Activated CD4-positive, alpha-beta memory T cell treated with anti-CD3 and anti-CD28 coated beads, Interleukin-2, amount 10 ng/mL, durations not matched to agents 7 days and 5 days (primary cell): ENCODE measurements at regions not wholly inside any gene's neighbourhood (a gene's known extent, or its start where the extent isn't known, plus 50 kb on each side); places are given as distances from the start of the nearest gene placed in this dataset.

Experiments
- CTCF ChIA-PET: fragments of 350-600 bp; sonication (Branson Sonifier 250); formaldehyde crosslinking; loops from one replicate; lab custom pipeline; 2021; ENCODE audit warnings: antibody characterized with exemption, inconsistent platforms; lab: Charles Lee
- POLR2A ChIA-PET: fragments of 350-600 bp; sonication (Branson Sonifier 250); formaldehyde crosslinking; loops from one replicate; lab custom pipeline; 2021; ENCODE audit warnings: antibody characterized with exemption; lab: Charles Lee
- DNase-seq: peaks from one replicate; pipeline ENCODE4 v3.0.0-alpha.2; 2020
- H3K27ac Mint-ChIP-seq: one replicate; pipeline ENCODE4 v1.8.0; 2021; ENCODE audit warnings: mild to moderate bottlenecking, mixed read lengths
- H3K27me3 Mint-ChIP-seq: one replicate; pipeline ENCODE4 v1.8.0; 2021; ENCODE audit warnings: mixed read lengths
- H3K36me3 Mint-ChIP-seq: one replicate; pipeline ENCODE4 v1.8.0; 2021; ENCODE audit warnings: low read depth, mixed read lengths
- H3K4me1 Mint-ChIP-seq: one replicate; pipeline ENCODE4 v1.8.0; 2021; ENCODE audit warnings: mixed read lengths
- H3K4me3 Mint-ChIP-seq: one replicate; pipeline ENCODE4 v1.8.0; 2021; ENCODE audit warnings: mild to moderate bottlenecking, mixed read lengths
- H3K9me3 Mint-ChIP-seq: one replicate; pipeline ENCODE4 v1.8.0; 2021; ENCODE audit warnings: mixed read lengths

DNA sequence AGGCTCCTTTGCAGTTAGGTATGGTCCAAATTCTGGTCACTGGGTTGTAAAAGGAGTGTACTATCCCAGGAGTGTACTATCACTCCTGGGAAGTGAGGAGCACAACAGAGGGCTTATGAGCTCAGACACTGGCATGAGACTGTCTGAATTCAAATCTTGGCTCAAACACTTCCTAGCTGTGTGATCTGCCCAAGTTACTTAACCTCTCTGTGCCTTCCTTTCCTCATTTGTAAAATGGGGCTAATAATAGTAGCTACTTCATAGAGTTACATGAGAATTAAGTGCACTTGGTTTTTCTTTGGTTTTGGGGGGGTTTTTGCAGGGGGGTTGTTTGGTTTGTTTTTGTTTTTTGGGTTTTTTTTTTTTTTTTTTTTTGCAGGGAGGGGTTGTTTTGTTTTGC lies 152.0 kb downstream of the BCOR start:
- ChIA-PET POLR2A (no interaction called here), CTCF (interaction anchor here (0.7 to 0.9 kb wide), 2 partner anchors 15 to 90 kb away, joined by 4 to 5 read pairs; no protein-coding TSS in a partner anchor)
- H3K27ac Mint-ChIP-seq = no peak overlapping the region
- H3K4me3 Mint-ChIP-seq = no peak overlapping the region
- no peak for DNase-seq
- H3K27me3 Mint-ChIP-seq = no peaks in the 10 kb centered on the region
- peaks cover 11% of the 10 kb centered on the region for H3K4me1 Mint-ChIP-seq
- no peaks in the 10 kb centered on the region for H3K36me3 Mint-ChIP-seq
- no peaks in the 10 kb centered on the region for H3K9me3 Mint-ChIP-seq

- no peak for DNase-seq
- no peaks in the 10 kb centered on the region for H3K27me3 Mint-ChIP-seq
- H3K27ac Mint-ChIP-seq = no peak overlapping the region
- peaks cover 11% of the 10 kb centered on the region for H3K4me1 Mint-ChIP-seq
- CTCF ChIA-PET = no interaction called here
- no peak overlapping the region for H3K4me3 Mint-ChIP-seq
- H3K9me3 Mint-ChIP-seq = no peaks in the 10 kb centered on the region
- POLR2A ChIA-PET = no interaction called here
- no peaks in the 10 kb centered on the region for H3K36me3 Mint-ChIP-seq
Observed at GRCh38 chrX:39946822-39947221, 150.9 kb downstream of the BCOR start.

DNA sequence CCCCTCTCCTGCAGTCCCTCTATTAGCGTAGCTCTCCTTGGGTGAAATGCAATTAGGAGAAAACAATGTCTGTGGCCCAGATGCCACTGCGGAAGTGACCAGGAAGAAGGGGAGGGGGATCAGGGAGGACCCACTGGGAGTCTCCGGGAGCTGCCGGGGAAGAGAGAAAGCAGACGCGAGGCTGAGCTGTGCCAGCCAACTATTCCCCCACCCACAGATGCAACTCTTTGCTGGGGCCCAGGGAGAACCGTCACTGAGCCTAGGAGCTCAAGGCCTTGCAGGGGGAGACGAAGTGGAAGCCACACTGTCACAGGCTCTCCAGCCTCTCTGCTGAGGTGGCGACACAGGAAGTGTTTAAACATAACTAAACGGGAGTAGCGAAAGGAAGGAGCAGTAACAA lies 149.2 kb downstream of the BCOR start:
- ChIA-PET CTCF (no interaction called here), POLR2A (no interaction called here)
- no peaks in the 10 kb centered on the region for H3K36me3 Mint-ChIP-seq
- no peak for DNase-seq
- no peaks in the 10 kb centered on the region for H3K27me3 Mint-ChIP-seq
- H3K9me3 Mint-ChIP-seq = no peaks in the 10 kb centered on the region
- no peak overlapping the region for H3K4me3 Mint-ChIP-seq
- H3K4me1 Mint-ChIP-seq = peaks cover 11% of the 10 kb centered on the region
- no peak overlapping the region for H3K27ac Mint-ChIP-seq

- Mint-ChIP-seq H3K4me1 (peaks cover 13% of the 10 kb centered on the region), H3K4me3 (no peak overlapping the region), H3K36me3 (no peaks in the 10 kb centered on the region), H3K27me3 (no peaks in the 10 kb centered on the region), H3K27ac (no peak overlapping the region), H3K9me3 (no peaks in the 10 kb centered on the region)
- POLR2A ChIA-PET = interaction anchor here (0.6 kb wide), 1 partner anchor 86 kb away, joined by 3 read pairs; no protein-coding TSS in a partner anchor
- CTCF ChIA-PET = no interaction called here
- DNase-seq = no peak
Observed at GRCh38 chrX:39950018-39950688, 147.6 kb downstream of the BCOR start.

- H3K4me3 Mint-ChIP-seq = no peak overlapping the region
- H3K4me1 Mint-ChIP-seq = peaks cover 6% of the 10 kb centered on the region
- no peak for DNase-seq
- ChIA-PET POLR2A (no interaction called here), CTCF (no interaction called here)
- H3K36me3 Mint-ChIP-seq = no peaks in the 10 kb centered on the region
- no peak overlapping the region for H3K27ac Mint-ChIP-seq
- no peaks in the 10 kb centered on the region for H3K9me3 Mint-ChIP-seq
- H3K27me3 Mint-ChIP-seq = no peaks in the 10 kb centered on the region
Observed at GRCh38 chrX:39952989-39953388, 144.8 kb downstream of the BCOR start.

- DNase-seq = no peak
- ChIA-PET CTCF (no interaction called here), POLR2A (no interaction called here)
- Mint-ChIP-seq H3K9me3 (no peaks in the 10 kb centered on the region), H3K4me1 (peaks cover 6% of the 10 kb centered on the region), H3K27me3 (no peaks in the 10 kb centered on the region), H3K36me3 (no peaks in the 10 kb centered on the region), H3K4me3 (no peak overlapping the region), H3K27ac (no peak overlapping the region)
Observed at GRCh38 chrX:39953879-39954278, 143.9 kb downstream of the BCOR start.

GRCh38 chrX:39954851-39955250 lies 142.9 kb downstream of the BCOR start:
- no peak for DNase-seq
- no peak overlapping the region for H3K27ac Mint-ChIP-seq
- H3K36me3 Mint-ChIP-seq = no peaks in the 10 kb centered on the region
- no peak overlapping the region for H3K4me3 Mint-ChIP-seq
- no peaks in the 10 kb centered on the region for H3K9me3 Mint-ChIP-seq
- H3K4me1 Mint-ChIP-seq = peaks cover 6% of the 10 kb centered on the region
- ChIA-PET CTCF (no interaction called here), POLR2A (no interaction called here)
- H3K27me3 Mint-ChIP-seq = no peaks in the 10 kb centered on the region

GRCh38 chrX:39955625-39956024 lies 142.1 kb downstream of the BCOR start:
- no peak overlapping the region for H3K27ac Mint-ChIP-seq
- no peak for DNase-seq
- ChIA-PET CTCF (no interaction called here), POLR2A (no interaction called here)
- no peak overlapping the region for H3K4me3 Mint-ChIP-seq
- no peaks in the 10 kb centered on the region for H3K27me3 Mint-ChIP-seq
- H3K4me1 Mint-ChIP-seq = peaks cover 6% of the 10 kb centered on the region
- no peaks in the 10 kb centered on the region for H3K36me3 Mint-ChIP-seq
- H3K9me3 Mint-ChIP-seq = no peaks in the 10 kb centered on the region

DNA sequence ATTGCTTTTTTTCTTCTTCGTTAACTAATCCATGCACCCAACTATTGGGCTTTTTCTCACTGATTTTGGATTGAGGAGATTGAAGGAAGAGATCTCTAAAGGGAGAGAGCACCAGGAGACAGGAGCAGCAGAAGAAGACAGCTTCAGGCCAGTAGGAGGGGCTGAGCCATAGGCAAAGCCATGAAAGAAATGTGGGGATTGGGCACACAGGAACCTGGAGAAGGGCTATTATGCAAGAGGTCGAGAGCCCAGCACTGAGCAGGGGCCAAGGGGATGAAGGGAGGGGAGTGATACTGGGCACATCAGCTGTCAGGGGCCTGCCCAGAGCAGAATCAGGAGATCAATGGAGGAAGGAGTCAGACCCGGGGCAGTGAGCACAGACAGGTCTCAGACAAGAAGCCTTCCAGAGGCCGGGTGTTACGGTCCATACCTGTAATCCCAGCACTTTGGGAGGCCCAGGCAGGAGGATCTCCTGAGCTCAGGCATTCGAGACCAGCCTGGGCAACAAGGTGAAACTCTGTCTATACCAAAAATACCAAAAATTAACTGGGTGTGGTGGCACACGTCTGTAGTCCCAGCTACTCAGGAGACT lies 140.9 kb downstream of the BCOR start:
- H3K27me3 Mint-ChIP-seq = no peaks in the 10 kb centered on the region
- DNase-seq = no peak
- no peaks in the 10 kb centered on the region for H3K9me3 Mint-ChIP-seq
- H3K4me3 Mint-ChIP-seq = no peak overlapping the region
- no peak overlapping the region for H3K27ac Mint-ChIP-seq
- no peaks in the 10 kb centered on the region for H3K36me3 Mint-ChIP-seq
- ChIA-PET CTCF (no interaction called here), POLR2A (no interaction called here)
- H3K4me1 Mint-ChIP-seq = peaks cover 6% of the 10 kb centered on the region

DNA sequence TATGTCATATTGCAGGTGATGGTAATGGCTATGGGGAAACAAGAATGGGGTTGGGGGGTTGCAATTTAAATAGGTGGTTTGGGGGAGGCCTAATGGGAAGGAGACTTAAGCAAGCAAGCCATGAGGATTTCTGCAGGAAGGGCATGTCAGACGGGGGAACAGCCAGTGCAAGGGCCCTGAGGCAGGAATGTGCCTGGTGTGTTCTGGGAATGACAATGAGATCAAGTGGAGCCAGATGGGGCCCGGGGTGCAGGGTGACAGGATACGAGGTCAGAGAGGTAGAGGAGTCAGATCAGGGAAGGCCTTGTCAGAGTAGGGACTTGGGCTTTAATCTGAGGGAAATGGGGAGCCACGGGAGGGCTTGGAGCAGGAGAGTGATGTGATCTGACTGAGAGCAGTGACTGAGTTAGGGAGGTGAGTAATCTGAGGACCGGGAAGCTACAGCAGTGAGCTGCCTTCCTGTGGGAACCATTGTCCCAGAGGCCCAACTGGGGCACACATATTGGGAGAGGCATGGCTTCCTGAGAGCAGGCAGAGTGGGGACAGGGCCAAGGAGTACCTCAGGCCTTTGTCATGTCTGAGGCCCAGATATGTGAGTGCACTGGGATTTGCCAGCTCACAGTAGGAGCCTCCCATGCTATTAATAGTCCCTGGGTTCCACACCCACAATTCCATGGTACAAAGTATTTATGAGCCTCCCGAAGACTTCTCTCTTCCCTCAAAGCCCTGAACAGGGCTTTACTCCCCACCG lies 139.8 kb downstream of the BCOR start:
- ChIA-PET POLR2A (no interaction called here), CTCF (no interaction called here)
- H3K4me1 Mint-ChIP-seq = peaks cover 6% of the 10 kb centered on the region
- no peaks in the 10 kb centered on the region for H3K9me3 Mint-ChIP-seq
- no peak overlapping the region for H3K4me3 Mint-ChIP-seq
- H3K36me3 Mint-ChIP-seq = no peaks in the 10 kb centered on the region
- no peaks in the 10 kb centered on the region for H3K27me3 Mint-ChIP-seq
- H3K27ac Mint-ChIP-seq = no peak overlapping the region
- DNase-seq = no peak

DNA sequence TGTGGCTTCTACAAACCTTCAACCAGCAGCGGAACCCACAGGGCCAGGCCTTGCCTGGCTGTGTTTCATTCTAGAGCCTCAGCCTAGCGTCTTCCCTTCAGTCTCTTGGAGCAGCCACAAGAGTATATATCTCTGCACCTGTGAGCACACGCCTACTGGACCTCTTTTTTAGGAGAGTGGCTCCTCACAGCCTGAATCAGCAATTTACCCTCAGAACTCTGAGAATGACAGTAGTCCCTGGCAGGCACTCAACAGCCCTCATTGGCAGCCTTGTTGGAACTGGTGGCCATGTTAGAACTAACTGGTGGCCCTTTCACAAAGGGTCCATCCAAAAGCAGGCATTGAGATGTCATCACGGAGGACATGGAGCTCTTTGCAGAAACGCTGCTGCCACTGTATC lies 138.9 kb downstream of the BCOR start:
- CTCF ChIA-PET = no interaction called here

DNA sequence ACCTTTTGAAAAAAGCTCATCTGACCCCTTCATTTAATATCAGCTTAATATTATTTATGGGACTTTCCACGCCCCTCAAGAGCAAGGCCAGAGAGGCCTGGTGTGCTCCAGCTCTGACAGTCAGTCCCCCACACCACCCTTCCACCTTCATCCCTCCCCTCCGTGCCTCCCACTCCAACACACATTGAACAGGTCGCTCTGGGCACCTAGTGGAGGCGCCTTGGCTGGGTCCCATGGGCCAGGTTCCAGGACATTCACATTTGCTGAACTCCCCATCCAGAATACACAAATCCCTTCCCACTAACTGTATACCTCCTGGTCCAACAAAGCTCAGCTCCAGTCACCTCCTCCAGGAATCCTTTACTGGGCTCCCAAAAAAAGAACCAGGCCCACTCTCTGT lies 137.5 kb downstream of the BCOR start:
- no peak for DNase-seq
- no peak overlapping the region for H3K4me3 Mint-ChIP-seq
- H3K27ac Mint-ChIP-seq = no peak overlapping the region
- ChIA-PET POLR2A (no interaction called here), CTCF (no interaction called here)
- peaks cover 3% of the 10 kb centered on the region for H3K4me1 Mint-ChIP-seq
- no peaks in the 10 kb centered on the region for H3K27me3 Mint-ChIP-seq
- no peaks in the 10 kb centered on the region for H3K36me3 Mint-ChIP-seq
- H3K9me3 Mint-ChIP-seq = no peaks in the 10 kb centered on the region

More for the DNA sequence above, 138.9 kb downstream of the BCOR start:
- H3K27me3 Mint-ChIP-seq = no peaks in the 10 kb centered on the region
- POLR2A ChIA-PET = no interaction called here
- H3K4me3 Mint-ChIP-seq = no peak overlapping the region
- peaks cover 6% of the 10 kb centered on the region for H3K4me1 Mint-ChIP-seq
- H3K36me3 Mint-ChIP-seq = no peaks in the 10 kb centered on the region
- H3K9me3 Mint-ChIP-seq = no peaks in the 10 kb centered on the region
- no peak overlapping the region for H3K27ac Mint-ChIP-seq
- no peak for DNase-seq

GRCh38 chrX:39961441-39961840 lies 136.3 kb downstream of the BCOR start:
- Mint-ChIP-seq H3K4me3 (no peak overlapping the region), H3K27ac (no peak overlapping the region), H3K36me3 (no peaks in the 10 kb centered on the region), H3K27me3 (no peaks in the 10 kb centered on the region), H3K9me3 (no peaks in the 10 kb centered on the region), H3K4me1 (no peaks in the 10 kb centered on the region)
- DNase-seq = no peak
- ChIA-PET CTCF (no interaction called here), POLR2A (no interaction called here)
